ENCODE measurements at regions not wholly inside any gene's neighbourhood (a gene's known extent, or its start where the extent isn't known, plus 50 kb on each side); places are given as distances from the start of the nearest gene placed in this dataset.

DNA sequence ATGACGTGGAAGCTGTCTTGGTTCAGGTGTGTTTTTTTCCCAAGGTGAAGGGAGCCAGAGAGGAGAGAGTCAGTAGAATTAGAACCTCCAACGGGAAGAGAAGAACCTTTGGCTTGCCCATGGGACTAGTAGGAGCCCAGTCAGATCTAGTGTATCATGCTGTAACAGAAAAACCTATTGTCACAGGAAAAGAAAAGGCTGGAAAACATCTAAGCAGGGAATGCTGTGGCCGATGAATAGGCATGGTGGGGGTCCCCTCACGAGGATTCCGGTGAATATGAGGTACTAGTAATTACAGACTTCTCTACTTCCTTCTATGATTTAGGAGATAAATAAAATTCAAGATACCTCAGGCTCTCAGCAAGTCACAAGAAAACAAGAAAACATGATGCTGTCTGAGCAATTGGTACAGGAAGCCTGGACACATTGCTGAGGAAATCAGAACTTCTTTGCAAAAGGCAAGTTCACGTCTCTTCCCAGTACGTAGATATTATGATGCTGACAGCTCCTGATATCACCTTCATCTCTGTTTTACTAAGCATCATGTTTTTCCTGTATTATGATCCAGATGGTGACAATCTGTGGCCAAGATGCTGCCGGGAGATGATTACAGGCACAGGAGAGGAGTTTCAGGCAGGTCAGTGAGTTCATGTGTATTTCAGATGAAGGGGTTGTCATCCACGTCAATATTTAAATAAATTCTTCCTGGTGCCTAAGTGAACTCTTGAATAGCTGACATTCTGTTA is 54.3 kb upstream of the NPY start:
- TF ChIP-seq CTCF (IDR thresholded peaks at IDR 0.05; ENCODE audit: extremely low read depth in 1 of 2, insufficient read depth in 1 of 2, low read depth in 1 of 2, low read length in 2 of 2) = no peak
- no peak for TF ChIP-seq POLR2AphosphoS5 (IDR thresholded peaks at IDR 0.05; ENCODE audit: insufficient read depth, low read depth, low read length)
- TF ChIP-seq EZH2 (IDR thresholded peaks at IDR 0.05; ENCODE audit: borderline replicate concordance, low read depth, low read length, severe bottlenecking) = no peak
- TF ChIP-seq MAX (IDR thresholded peaks at IDR 0.05; ENCODE audit: insufficient read depth, insufficient read length) = no peak
- TF ChIP-seq JUN (IDR thresholded peaks at IDR 0.05; ENCODE audit: borderline replicate concordance, insufficient read depth, insufficient read length, low read depth) = no peak

All from endothelial cell of umbilical vein (primary cell).